ENCODE measurements at regions not wholly inside any gene's neighbourhood (a gene's known extent, or its start where the extent isn't known, plus 50 kb on each side); places are given as distances from the start of the nearest gene placed in this dataset.

DNA sequence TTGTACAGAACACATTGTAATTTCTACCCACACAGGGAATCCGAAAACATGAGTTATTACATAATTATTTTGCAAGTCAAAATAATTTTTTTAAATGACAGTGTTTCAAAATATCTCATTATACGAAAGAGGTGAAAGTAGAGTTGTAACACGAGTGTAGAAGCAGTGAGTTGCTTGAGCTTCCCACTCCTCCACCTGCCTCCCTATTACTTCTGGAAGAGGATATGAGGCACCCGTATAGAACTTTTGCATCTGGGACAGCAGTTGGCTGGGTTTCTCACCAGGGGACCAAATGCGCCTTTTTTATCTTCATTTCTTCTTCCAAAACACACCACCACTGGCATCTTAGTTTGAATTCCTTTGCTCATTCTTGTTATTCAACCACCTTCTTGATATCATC is 779.0 kb upstream of the COX7C start:
- Histone ChIP-seq H3K27me3 (ENCODE audit: control insufficient read depth in 1 of 2, insufficient read depth in 2 of 2, low read length in 2 of 2) (no peaks in the 10 kb centered on the region), H3K9ac (ENCODE audit: low read depth in 1 of 2, low read length in 2 of 2) (no peak overlapping the region), H3K9me3 (ENCODE audit: control insufficient read depth in 1 of 2, low read length in 2 of 2) (no peaks in the 10 kb centered on the region), H3K27ac (ENCODE audit: low read depth, low read length) (no peak overlapping the region), H3K4me3 (ENCODE audit: low read depth in 1 of 2, low read length in 2 of 2) (no peak overlapping the region), H3K36me3 (ENCODE audit: control insufficient read depth in 1 of 2, insufficient read depth in 2 of 2, low read length in 2 of 2) (no peaks in the 10 kb centered on the region), H3K4me1 (ENCODE audit: control insufficient read depth in 1 of 2, insufficient read depth in 2 of 2, low read length in 2 of 2) (no peaks in the 10 kb centered on the region)

GRCh38 chr5:85841653-85842052 is 776.1 kb upstream of the COX7C start:
- H3K9ac ChIP-seq (ENCODE audit: low read depth in 1 of 2, low read length in 2 of 2) = no peak overlapping the region
- H3K9me3 ChIP-seq (ENCODE audit: control insufficient read depth in 1 of 2, low read length in 2 of 2) = no peaks in the 10 kb centered on the region
- no peak overlapping the region for H3K4me3 ChIP-seq (ENCODE audit: low read depth in 1 of 2, low read length in 2 of 2)
- H3K27me3 ChIP-seq (ENCODE audit: control insufficient read depth in 1 of 2, insufficient read depth in 2 of 2, low read length in 2 of 2) = no peaks in the 10 kb centered on the region
- H3K36me3 ChIP-seq (ENCODE audit: control insufficient read depth in 1 of 2, insufficient read depth in 2 of 2, low read length in 2 of 2) = no peaks in the 10 kb centered on the region
- no peak overlapping the region for H3K27ac ChIP-seq (ENCODE audit: low read depth, low read length)
- no peaks in the 10 kb centered on the region for H3K4me1 ChIP-seq (ENCODE audit: control insufficient read depth in 1 of 2, insufficient read depth in 2 of 2, low read length in 2 of 2)

- no peaks in the 10 kb centered on the region for H3K36me3 ChIP-seq (ENCODE audit: control insufficient read depth in 1 of 2, insufficient read depth in 2 of 2, low read length in 2 of 2)
- H3K9me3 ChIP-seq (ENCODE audit: control insufficient read depth in 1 of 2, low read length in 2 of 2) = no peaks in the 10 kb centered on the region
- no peaks in the 10 kb centered on the region for H3K4me1 ChIP-seq (ENCODE audit: control insufficient read depth in 1 of 2, insufficient read depth in 2 of 2, low read length in 2 of 2)
- no peak overlapping the region for H3K27ac ChIP-seq (ENCODE audit: low read depth, low read length)
- H3K9ac ChIP-seq (ENCODE audit: low read depth in 1 of 2, low read length in 2 of 2) = no peak overlapping the region
- no peaks in the 10 kb centered on the region for H3K27me3 ChIP-seq (ENCODE audit: control insufficient read depth in 1 of 2, insufficient read depth in 2 of 2, low read length in 2 of 2)
- no peak overlapping the region for H3K4me3 ChIP-seq (ENCODE audit: low read depth in 1 of 2, low read length in 2 of 2)
Measured at GRCh38 chr5:85843535-85843934, 774.2 kb upstream of the COX7C start.

- H3K27ac ChIP-seq (ENCODE audit: low read depth, low read length) = no peak overlapping the region
Measured at GRCh38 chr5:85849411-85849810, 768.3 kb upstream of the COX7C start.

GRCh38 chr5:85865296-85865695 is 752.4 kb upstream of the COX7C start:
- no peaks in the 10 kb centered on the region for H3K36me3 ChIP-seq (ENCODE audit: control insufficient read depth in 1 of 2, insufficient read depth in 2 of 2, low read length in 2 of 2)
- H3K9ac ChIP-seq (ENCODE audit: low read depth in 1 of 2, low read length in 2 of 2) = no peak overlapping the region
- H3K27me3 ChIP-seq (ENCODE audit: control insufficient read depth in 1 of 2, insufficient read depth in 2 of 2, low read length in 2 of 2) = no peaks in the 10 kb centered on the region
- H3K4me3 ChIP-seq (ENCODE audit: low read depth in 1 of 2, low read length in 2 of 2) = no peak overlapping the region
- H3K4me1 ChIP-seq (ENCODE audit: control insufficient read depth in 1 of 2, insufficient read depth in 2 of 2, low read length in 2 of 2) = no peaks in the 10 kb centered on the region
- no peak overlapping the region for H3K27ac ChIP-seq (ENCODE audit: low read depth, low read length)
- no peaks in the 10 kb centered on the region for H3K9me3 ChIP-seq (ENCODE audit: control insufficient read depth in 1 of 2, low read length in 2 of 2)

More at GRCh38 chr5:85849411-85849810, 768.3 kb upstream of the COX7C start:
- Histone ChIP-seq H3K27me3 (ENCODE audit: control insufficient read depth in 1 of 2, insufficient read depth in 2 of 2, low read length in 2 of 2) (no peaks in the 10 kb centered on the region), H3K4me3 (ENCODE audit: low read depth in 1 of 2, low read length in 2 of 2) (no peak overlapping the region), H3K4me1 (ENCODE audit: control insufficient read depth in 1 of 2, insufficient read depth in 2 of 2, low read length in 2 of 2) (no peaks in the 10 kb centered on the region), H3K36me3 (ENCODE audit: control insufficient read depth in 1 of 2, insufficient read depth in 2 of 2, low read length in 2 of 2) (no peaks in the 10 kb centered on the region), H3K9ac (ENCODE audit: low read depth in 1 of 2, low read length in 2 of 2) (no peak overlapping the region), H3K9me3 (ENCODE audit: control insufficient read depth in 1 of 2, low read length in 2 of 2) (peaks cover 0 to 6% of the 10 kb centered on the region in 2 donors)

DNA sequence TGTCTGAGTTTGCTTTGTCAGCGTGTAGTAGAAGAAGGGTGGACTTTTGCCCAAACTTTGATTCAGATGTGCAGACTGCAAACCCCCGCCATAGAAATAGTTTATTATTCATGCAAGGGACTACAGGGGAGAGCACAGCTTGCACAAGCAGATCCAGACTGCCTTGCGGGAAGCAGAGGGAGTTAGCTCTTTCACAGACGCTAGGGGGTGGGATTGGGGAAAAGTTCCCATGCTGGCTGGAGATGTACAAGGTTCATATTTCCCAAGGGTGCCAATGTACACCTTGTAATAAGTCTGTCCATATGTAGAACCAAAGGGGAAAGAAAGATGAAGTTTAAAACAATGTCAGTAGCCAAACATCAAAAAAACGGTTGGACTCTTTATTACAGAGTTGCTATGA is 749.7 kb upstream of the COX7C start:
- Histone ChIP-seq H3K27ac (ENCODE audit: low read depth, low read length) (no peak overlapping the region), H3K9ac (ENCODE audit: low read depth in 1 of 2, low read length in 2 of 2) (no peak overlapping the region), H3K36me3 (ENCODE audit: control insufficient read depth in 1 of 2, insufficient read depth in 2 of 2, low read length in 2 of 2) (no peaks in the 10 kb centered on the region), H3K27me3 (ENCODE audit: control insufficient read depth in 1 of 2, insufficient read depth in 2 of 2, low read length in 2 of 2) (no peaks in the 10 kb centered on the region), H3K4me3 (ENCODE audit: low read depth in 1 of 2, low read length in 2 of 2) (no peak overlapping the region), H3K4me1 (ENCODE audit: control insufficient read depth in 1 of 2, insufficient read depth in 2 of 2, low read length in 2 of 2) (no peaks in the 10 kb centered on the region), H3K9me3 (ENCODE audit: control insufficient read depth in 1 of 2, low read length in 2 of 2) (no peaks in the 10 kb centered on the region)

DNA sequence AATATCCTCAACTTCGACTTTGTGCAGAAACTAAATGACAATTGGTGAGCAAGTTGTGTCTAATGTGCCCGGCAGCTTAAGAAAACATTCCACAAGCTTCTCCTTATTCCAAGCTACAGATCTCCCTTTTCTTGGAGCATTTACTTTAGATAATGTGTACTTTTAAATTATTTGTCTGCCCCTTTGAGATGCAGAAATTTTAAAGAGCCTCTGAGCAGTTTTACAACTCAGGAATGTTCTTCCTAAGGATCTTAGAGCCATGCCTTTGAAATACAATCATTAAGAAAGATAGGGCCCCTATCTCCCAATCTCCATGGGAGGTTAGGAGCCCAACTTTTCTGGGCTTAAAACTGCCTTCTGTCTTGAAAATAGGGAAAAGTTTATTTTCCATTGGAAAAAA is 723.7 kb upstream of the COX7C start:
- H3K4me3 ChIP-seq (ENCODE audit: low read depth in 1 of 2, low read length in 2 of 2) = no peak overlapping the region
- H3K36me3 ChIP-seq (ENCODE audit: control insufficient read depth in 1 of 2, insufficient read depth in 2 of 2, low read length in 2 of 2) = no peaks in the 10 kb centered on the region
- no peak overlapping the region for H3K9ac ChIP-seq (ENCODE audit: low read depth in 1 of 2, low read length in 2 of 2)
- H3K27ac ChIP-seq (ENCODE audit: low read depth, low read length) = no peak overlapping the region
- H3K9me3 ChIP-seq (ENCODE audit: control insufficient read depth in 1 of 2, low read length in 2 of 2) = no peaks in the 10 kb centered on the region
- H3K27me3 ChIP-seq (ENCODE audit: control insufficient read depth in 1 of 2, insufficient read depth in 2 of 2, low read length in 2 of 2) = no peaks in the 10 kb centered on the region
- no peaks in the 10 kb centered on the region for H3K4me1 ChIP-seq (ENCODE audit: control insufficient read depth in 1 of 2, insufficient read depth in 2 of 2, low read length in 2 of 2)

DNA sequence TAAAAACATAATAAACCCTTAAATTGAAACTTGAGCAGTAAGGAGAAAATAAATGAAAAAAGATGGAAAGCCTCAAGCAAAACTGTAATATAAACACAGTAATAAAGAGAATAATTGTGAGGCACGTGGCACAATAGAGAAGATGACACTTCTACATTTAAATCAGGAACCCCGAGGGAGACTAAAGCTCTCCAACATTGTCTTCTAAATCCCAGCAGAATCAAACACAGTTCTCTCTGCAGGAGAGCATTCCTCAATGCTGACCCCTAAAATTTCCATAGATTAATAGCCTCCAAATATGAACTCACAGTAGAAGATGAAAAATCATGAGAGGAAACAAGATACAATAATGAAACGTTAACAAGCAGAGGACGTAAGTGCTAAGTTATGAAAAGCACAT is 721.2 kb upstream of the COX7C start:
- H3K9ac ChIP-seq (ENCODE audit: low read depth in 1 of 2, low read length in 2 of 2) = no peak overlapping the region
- no peaks in the 10 kb centered on the region for H3K36me3 ChIP-seq (ENCODE audit: control insufficient read depth in 1 of 2, insufficient read depth in 2 of 2, low read length in 2 of 2)
- H3K4me3 ChIP-seq (ENCODE audit: low read depth in 1 of 2, low read length in 2 of 2) = no peak overlapping the region
- no peaks in the 10 kb centered on the region for H3K9me3 ChIP-seq (ENCODE audit: control insufficient read depth in 1 of 2, low read length in 2 of 2)
- no peaks in the 10 kb centered on the region for H3K4me1 ChIP-seq (ENCODE audit: control insufficient read depth in 1 of 2, insufficient read depth in 2 of 2, low read length in 2 of 2)
- H3K27me3 ChIP-seq (ENCODE audit: control insufficient read depth in 1 of 2, insufficient read depth in 2 of 2, low read length in 2 of 2) = no peaks in the 10 kb centered on the region
- H3K27ac ChIP-seq (ENCODE audit: low read depth, low read length) = no peak overlapping the region

GRCh38 chr5:85906460-85906859 is 711.3 kb upstream of the COX7C start:
- H3K27ac ChIP-seq (ENCODE audit: low read depth, low read length) = no peak overlapping the region
- no peak overlapping the region for H3K9ac ChIP-seq (ENCODE audit: low read depth in 1 of 2, low read length in 2 of 2)
- no peaks in the 10 kb centered on the region for H3K4me1 ChIP-seq (ENCODE audit: control insufficient read depth in 1 of 2, insufficient read depth in 2 of 2, low read length in 2 of 2)
- no peak overlapping the region for H3K4me3 ChIP-seq (ENCODE audit: low read depth in 1 of 2, low read length in 2 of 2)
- H3K27me3 ChIP-seq (ENCODE audit: control insufficient read depth in 1 of 2, insufficient read depth in 2 of 2, low read length in 2 of 2) = no peaks in the 10 kb centered on the region
- no peaks in the 10 kb centered on the region for H3K9me3 ChIP-seq (ENCODE audit: control insufficient read depth in 1 of 2, low read length in 2 of 2)
- no peaks in the 10 kb centered on the region for H3K36me3 ChIP-seq (ENCODE audit: control insufficient read depth in 1 of 2, insufficient read depth in 2 of 2, low read length in 2 of 2)

DNA sequence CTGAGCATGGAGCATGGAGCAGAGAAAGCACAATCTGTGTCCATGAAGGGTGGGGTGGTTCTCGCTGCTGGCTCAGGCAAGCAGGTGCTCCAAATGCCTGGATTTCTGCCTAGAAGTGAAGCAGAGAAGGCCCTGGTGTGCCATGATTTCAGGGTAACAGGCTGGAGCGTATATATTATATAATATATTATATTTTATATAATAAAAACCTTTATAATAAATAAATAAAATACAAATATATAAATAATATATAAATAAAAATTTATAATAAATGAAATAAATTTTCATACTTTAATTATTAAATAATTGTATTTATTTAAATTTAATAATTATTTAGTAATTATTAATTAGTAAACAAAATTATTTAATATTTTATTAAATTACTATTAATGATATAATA is 707.4 kb upstream of the COX7C start:
- H3K36me3 ChIP-seq (ENCODE audit: control insufficient read depth in 1 of 2, insufficient read depth in 2 of 2, low read length in 2 of 2) = no peaks in the 10 kb centered on the region
- no peaks in the 10 kb centered on the region for H3K27me3 ChIP-seq (ENCODE audit: control insufficient read depth in 1 of 2, insufficient read depth in 2 of 2, low read length in 2 of 2)
- no peak overlapping the region for H3K27ac ChIP-seq (ENCODE audit: low read depth, low read length)
- no peaks in the 10 kb centered on the region for H3K9me3 ChIP-seq (ENCODE audit: control insufficient read depth in 1 of 2, low read length in 2 of 2)
- no peak overlapping the region for H3K4me3 ChIP-seq (ENCODE audit: low read depth in 1 of 2, low read length in 2 of 2)
- H3K4me1 ChIP-seq (ENCODE audit: control insufficient read depth in 1 of 2, insufficient read depth in 2 of 2, low read length in 2 of 2) = no peaks in the 10 kb centered on the region
- H3K9ac ChIP-seq (ENCODE audit: low read depth in 1 of 2, low read length in 2 of 2) = no peak overlapping the region

DNA sequence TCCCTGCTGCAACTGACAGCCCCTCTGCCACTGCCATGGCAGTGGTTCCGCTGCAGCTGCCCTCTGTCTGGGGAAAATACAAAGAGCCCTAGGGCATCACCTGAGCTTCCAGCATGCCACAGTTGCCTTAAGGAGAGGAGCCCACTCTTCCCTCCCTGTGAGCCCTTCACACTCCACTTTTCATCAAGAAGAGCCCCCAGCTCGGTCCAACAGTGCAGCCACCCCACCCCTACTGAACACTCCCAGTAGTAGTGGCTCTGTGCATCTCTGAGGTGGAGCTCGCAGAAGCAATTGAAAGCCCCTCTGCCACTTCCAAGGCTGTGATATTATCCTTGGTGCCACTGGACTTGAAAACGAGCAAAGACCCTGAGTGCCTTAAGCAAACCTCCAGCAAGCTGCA is 696.8 kb upstream of the COX7C start:
- H3K4me3 ChIP-seq (ENCODE audit: low read depth in 1 of 2, low read length in 2 of 2) = no peak overlapping the region
- peaks cover 5% of the 10 kb centered on the region in 2 donors for H3K9me3 ChIP-seq (ENCODE audit: control insufficient read depth in 1 of 2, low read length in 2 of 2)
- no peak overlapping the region for H3K27ac ChIP-seq (ENCODE audit: low read depth, low read length)
- no peaks in the 10 kb centered on the region for H3K36me3 ChIP-seq (ENCODE audit: control insufficient read depth in 1 of 2, insufficient read depth in 2 of 2, low read length in 2 of 2)
- no peaks in the 10 kb centered on the region for H3K27me3 ChIP-seq (ENCODE audit: control insufficient read depth in 1 of 2, insufficient read depth in 2 of 2, low read length in 2 of 2)
- no peak overlapping the region for H3K9ac ChIP-seq (ENCODE audit: low read depth in 1 of 2, low read length in 2 of 2)
- no peaks in the 10 kb centered on the region for H3K4me1 ChIP-seq (ENCODE audit: control insufficient read depth in 1 of 2, insufficient read depth in 2 of 2, low read length in 2 of 2)

Measured in duodenal mucosa (tissue), 2 donors.